HG02938 (cell line): ENCODE measurements at regions not wholly inside any gene's neighbourhood (a gene's known extent, or its start where the extent isn't known, plus 50 kb on each side); places are given as distances from the start of the nearest gene placed in this dataset.

Experiments used
- ATAC-seq: cut with Tn5 transposase; IDR thresholded peaks from one replicate; pipeline ENCODE4 v1.9.1; 2021; ENCODE audit warnings: mild to moderate bottlenecking, moderate library complexity; ENCODE audit not compliant: unreplicated experiment

- ATAC-seq, result no peak
Measured at GRCh38 chr10:78445308-78445707, 411.6 kb downstream of the RPS24 start.

- no peak for ATAC-seq
Measured at GRCh38 chr10:78448470-78448869, 414.8 kb downstream of the RPS24 start.

- ATAC-seq, result no peak
Measured at GRCh38 chr10:78448994-78449418, 415.3 kb downstream of the RPS24 start.

GRCh38 chr10:78449554-78449953 lies 415.9 kb downstream of the RPS24 start:
- ATAC-seq, result no peak

GRCh38 chr10:78450239-78450638 lies 416.6 kb downstream of the RPS24 start:
- no peak for ATAC-seq

DNA sequence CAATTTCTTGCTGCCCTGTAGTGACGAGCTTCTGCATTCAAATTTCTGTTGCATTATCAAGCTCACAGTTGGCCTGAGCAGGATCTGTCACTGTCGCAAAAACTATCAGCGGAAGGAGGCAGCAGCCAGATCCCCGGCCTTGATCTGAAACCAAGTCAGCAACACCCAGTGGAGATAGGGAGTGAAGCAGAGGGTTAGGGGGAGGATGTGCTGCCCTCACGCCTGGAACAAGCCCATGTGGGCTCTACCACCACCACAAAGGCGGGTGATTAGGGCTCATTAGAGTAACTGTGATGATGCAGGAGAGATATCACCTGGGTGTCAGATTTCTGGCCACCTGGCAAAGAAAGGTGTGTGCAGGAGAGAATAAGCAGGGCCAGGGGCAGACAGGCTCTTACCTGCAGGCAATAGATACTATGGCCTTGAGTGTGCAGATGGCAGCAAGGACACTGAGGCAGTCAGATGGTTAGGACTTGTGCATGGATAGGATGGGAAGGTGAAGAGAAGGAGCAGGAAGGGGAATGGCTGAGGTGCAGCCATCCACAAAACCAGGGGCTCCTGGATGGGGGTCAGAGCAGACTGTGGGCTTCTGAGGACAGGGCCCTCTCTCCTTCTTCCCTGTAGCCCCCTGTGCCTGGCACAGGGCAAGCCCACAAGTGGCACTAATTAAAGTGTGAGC lies 417.3 kb downstream of the RPS24 start:
- ATAC-seq, result no peak

GRCh38 chr10:78451592-78451991 lies 417.9 kb downstream of the RPS24 start:
- no peak for ATAC-seq

DNA sequence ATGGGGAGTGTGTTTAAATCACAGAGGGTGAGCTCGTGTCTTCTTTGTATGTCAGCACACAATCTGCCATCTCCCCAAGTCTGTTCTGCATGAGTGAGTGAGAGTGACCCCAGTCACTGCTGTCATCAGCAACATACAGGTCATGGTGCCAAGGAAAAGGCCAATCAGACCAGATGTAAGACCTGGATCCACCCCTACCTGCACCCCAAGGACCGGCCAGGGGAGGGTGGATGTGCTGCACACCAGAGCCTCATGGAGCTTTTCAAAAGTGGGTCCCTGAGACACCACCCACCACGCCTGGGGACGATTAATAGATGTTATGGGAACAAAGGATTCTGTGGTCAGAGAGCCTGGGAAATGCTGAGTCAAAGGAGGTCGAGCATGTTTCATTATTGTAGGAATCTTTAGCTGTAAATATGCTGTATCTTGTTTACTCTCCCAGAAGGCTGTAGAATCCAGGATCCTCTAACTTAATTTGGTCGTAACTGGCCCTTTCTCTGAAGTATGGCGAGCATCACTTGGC lies 420.5 kb downstream of the RPS24 start:
- no peak for ATAC-seq

DNA sequence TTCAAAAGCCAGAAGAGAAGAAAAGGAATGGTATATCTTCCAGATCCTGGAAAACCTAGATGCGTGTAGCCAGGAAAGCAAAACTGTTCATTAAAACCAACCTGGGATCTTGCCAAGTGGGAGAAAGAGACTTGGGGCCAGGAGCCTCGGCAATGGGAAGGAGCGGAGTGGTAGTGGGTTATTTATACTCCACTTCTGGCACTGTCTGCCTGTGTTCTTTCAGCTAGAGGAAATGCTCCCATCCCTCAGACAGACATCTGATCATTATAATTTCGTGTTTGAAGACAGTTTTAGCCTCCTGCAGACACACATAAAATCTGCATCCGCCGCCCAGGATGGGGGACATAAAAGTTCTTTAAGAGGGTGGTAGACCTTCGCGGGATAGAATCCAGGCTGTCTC lies 421.6 kb downstream of the RPS24 start:
- ATAC-seq, result no peak

- ATAC-seq, result no peak
Measured at GRCh38 chr10:78455811-78456210, 422.1 kb downstream of the RPS24 start.

DNA sequence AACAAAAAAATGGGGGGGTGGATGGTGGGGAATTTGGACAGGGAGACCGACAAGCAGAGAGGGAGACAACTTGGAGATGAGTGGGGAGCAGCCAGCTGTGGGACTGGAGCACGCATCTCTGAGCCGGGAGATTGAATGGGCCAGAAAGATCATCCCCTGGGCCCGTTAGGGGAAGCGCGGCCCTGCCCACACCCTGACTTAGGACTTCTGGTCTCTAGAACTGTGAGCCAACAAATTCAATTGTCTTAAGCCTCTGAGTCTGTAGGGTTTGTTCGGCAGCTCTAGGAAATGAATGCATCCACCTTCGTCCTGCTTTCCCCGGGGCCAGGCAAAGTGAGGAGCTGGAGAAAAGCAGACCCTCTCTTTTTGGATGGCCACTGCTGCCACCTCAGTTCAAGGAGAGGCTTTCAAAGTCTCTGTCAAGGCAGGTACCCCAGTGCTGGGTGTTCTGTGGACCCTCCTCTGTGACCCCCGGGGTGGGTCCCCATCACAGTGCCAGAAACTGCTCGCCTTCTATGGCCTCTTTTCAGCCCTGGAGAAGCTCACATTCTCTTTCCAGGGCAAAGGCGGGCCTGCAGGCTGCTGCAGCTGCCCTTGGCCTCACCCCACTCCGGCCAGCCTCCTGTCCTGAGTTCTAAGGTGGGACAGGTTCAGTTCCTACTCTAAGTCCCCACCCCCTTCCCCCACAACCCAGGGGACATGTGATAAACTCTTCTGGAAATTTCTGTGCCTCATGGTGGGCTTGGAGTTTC lies 423.2 kb downstream of the RPS24 start:
- no peak for ATAC-seq

- ATAC-seq, result no peak
Measured at GRCh38 chr10:78457804-78458482, 424.3 kb downstream of the RPS24 start.

DNA sequence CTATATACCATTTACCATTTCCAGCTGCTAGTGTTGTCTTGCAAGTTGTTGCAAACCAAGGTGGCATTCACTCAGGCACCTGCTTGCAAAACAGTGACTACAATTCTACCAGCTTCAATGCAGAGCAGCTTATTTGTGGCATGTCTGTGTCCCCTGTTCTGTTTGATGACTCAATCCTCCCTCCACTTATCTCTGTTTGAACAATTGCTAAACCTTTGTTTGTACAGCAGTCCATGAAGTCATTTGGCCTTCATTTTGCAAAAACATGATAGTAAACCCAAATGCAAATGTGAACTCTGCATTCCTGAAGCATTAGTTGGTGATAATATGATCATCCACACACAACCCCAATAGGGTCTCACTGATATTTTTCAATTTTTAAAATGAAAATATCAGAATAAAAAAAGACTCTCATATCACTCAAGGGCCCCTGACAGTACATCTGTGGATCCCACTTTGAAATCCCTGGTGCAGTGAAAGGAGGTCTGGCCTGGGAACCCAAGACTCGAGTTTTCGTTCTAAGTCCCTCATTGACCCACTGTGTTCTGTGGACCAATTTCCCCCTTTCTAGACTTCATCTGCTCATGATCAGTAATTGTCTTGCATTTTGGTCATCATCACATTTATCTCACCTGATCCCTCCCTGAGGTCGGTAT lies 425.4 kb downstream of the RPS24 start:
- ATAC-seq, result no peak

- no peak for ATAC-seq
Measured at GRCh38 chr10:78459639-78460037, 426.0 kb downstream of the RPS24 start.

GRCh38 chr10:78460204-78460603 lies 426.5 kb downstream of the RPS24 start:
- no peak for ATAC-seq

- no peak for ATAC-seq
Measured at GRCh38 chr10:78461333-78461732, 427.7 kb downstream of the RPS24 start.

DNA sequence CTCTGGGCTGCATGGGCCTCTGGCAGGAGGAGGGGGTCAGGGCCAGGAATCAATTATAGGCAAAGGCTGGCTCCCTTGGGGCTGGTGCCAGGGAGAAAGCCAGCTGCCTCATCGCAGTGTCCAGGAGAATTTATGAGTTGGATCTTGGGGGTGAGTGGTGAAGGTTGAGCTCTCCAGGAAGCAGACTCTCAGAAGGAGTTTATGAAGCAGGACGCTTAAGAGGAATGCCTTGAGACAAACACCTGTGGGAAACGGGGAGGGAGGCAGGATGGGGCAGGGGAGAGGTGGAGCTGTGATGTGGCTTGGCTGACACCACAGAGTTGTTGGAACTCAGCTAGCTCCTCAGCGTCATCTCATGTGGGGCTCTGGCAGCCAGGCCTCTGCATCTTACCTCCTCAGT lies 428.5 kb downstream of the RPS24 start:
- ATAC-seq, result no peak

DNA sequence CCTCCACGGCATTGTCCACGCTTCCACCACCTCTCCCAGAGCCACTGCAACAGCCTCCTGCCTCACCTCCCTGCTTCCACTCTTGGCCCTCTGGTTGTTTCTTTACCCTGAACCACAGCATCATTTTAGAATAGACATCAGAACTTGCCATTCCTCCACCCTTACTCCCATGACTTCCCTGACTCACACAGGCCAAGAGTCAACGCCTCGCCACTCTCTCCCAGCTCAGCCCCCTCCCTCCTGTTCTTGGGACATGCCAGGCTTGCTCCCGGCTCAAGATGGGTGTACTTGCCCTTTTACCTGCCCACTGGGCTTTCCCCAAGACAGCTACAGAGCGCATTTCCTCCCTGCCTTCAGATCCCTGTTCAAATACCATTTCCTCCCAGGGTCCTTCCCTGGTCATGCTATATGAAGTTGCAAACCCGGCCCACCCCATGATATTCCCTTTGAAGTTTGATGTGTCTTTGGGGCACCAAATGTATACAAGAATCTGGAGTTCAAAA lies 429.1 kb downstream of the RPS24 start:
- no peak for ATAC-seq

- no peak for ATAC-seq
Measured at GRCh38 chr10:78464118-78464855, 430.6 kb downstream of the RPS24 start.

DNA sequence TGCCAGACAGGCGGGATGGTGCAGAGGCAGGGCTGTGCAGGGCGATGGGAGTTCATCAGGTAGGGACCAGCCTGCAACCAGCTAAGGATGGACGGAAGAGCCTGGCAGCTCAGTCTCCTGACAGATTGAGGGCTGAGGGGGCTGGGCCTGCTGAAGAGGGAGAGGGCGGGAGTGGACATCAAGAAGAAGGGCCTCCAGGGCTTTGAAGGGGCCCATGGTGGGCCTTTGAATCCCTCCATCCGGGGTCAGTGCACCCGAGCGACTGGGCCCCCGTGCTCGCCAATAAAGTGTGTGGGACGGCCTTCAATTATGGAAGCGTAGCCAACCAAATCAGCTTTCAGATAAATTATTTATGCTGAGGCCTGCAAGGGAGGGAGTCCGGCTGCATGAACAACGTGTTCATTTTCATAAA lies 431.2 kb downstream of the RPS24 start:
- ATAC-seq, result no peak
